ENCODE measurements at regions not wholly inside any gene's neighbourhood (a gene's known extent, or its start where the extent isn't known, plus 50 kb on each side); places are given as distances from the start of the nearest gene placed in this dataset.

GRCh38 chr20:24804481-24805206, 144.4 kb upstream of the CST7 start:
- no peaks in the 10 kb centered on the region for H3K36me3 ChIP-seq
- no peaks in the 10 kb centered on the region for H3K9me3 ChIP-seq
- no peaks in the 10 kb centered on the region for H3K4me1 ChIP-seq
- no peak overlapping the region for H3K4me3 ChIP-seq
- H3K27ac ChIP-seq: no peak overlapping the region
- intact Hi-C loops (cut with DNase I; ENCODE audit: low total_unique reads): no loop called here
- in situ Hi-C loops (cut with MboI; ENCODE audit: low sequenced_read_pairs in 4 of 4): no loop called here
- DNase-seq: no peak
- no peaks in the 10 kb centered on the region for H3K27me3 ChIP-seq
- no peak for ATAC-seq
- no peak for TF ChIP-seq POLR2A (IDR thresholded peaks at IDR 0.05)

- in situ Hi-C loops (cut with MboI; ENCODE audit: low sequenced_read_pairs in 4 of 4) (no loop called here), intact Hi-C loops (cut with DNase I; ENCODE audit: low total_unique reads) (no loop called here)
- Histone ChIP-seq H3K27ac (no peak overlapping the region), H3K4me3 (no peak overlapping the region), H3K27me3 (no peaks in the 10 kb centered on the region), H3K4me1 (no peaks in the 10 kb centered on the region), H3K9me3 (no peaks in the 10 kb centered on the region), H3K36me3 (no peaks in the 10 kb centered on the region)
- TF ChIP-seq CTCF (IDR thresholded peaks at IDR 0.05 in 4 of 5, conservative IDR thresholded peaks at IDR 0.05 in 1 of 5) (no peak), POLR2A (IDR thresholded peaks at IDR 0.05) (no peak)
- ATAC-seq: no peak
- no peak for DNase-seq
Observed at GRCh38 chr20:24805456-24806238, 143.4 kb upstream of the CST7 start.

- Histone ChIP-seq H3K9me3 (no peaks in the 10 kb centered on the region), H3K36me3 (no peaks in the 10 kb centered on the region), H3K27me3 (no peaks in the 10 kb centered on the region), H3K4me3 (no peak overlapping the region), H3K27ac (no peak overlapping the region), H3K4me1 (no peaks in the 10 kb centered on the region)
- DNase-seq: no peak
- ATAC-seq: no peak
- no peak for TF ChIP-seq POLR2A (IDR thresholded peaks at IDR 0.05)
- TF ChIP-seq CTCF (IDR thresholded peaks at IDR 0.05 in 4 of 5, conservative IDR thresholded peaks at IDR 0.05 in 1 of 5): no peak
- intact Hi-C loops (cut with DNase I; ENCODE audit: low total_unique reads) (no loop called here), in situ Hi-C loops (cut with MboI; ENCODE audit: low sequenced_read_pairs in 4 of 4) (no loop called here)
Observed at GRCh38 chr20:24806705-24807676, 142.1 kb upstream of the CST7 start.

- in situ Hi-C loops (cut with MboI; ENCODE audit: low sequenced_read_pairs in 4 of 4) (no loop called here), intact Hi-C loops (cut with DNase I; ENCODE audit: low total_unique reads) (no loop called here)
- no peaks in the 10 kb centered on the region for H3K36me3 ChIP-seq
- no peak overlapping the region for H3K4me3 ChIP-seq
- DNase-seq (no peak), ATAC-seq (no peak)
- H3K27me3 ChIP-seq: no peaks in the 10 kb centered on the region
- H3K9me3 ChIP-seq: no peaks in the 10 kb centered on the region
- no peaks in the 10 kb centered on the region for H3K4me1 ChIP-seq
- TF ChIP-seq POLR2A (IDR thresholded peaks at IDR 0.05) (no peak), CTCF (IDR thresholded peaks at IDR 0.05 in 4 of 5, conservative IDR thresholded peaks at IDR 0.05 in 1 of 5) (no peak)
- H3K27ac ChIP-seq: no peak overlapping the region
Observed at GRCh38 chr20:24808616-24809015, 140.5 kb upstream of the CST7 start.
